GM12874 (cell line): ENCODE measurements at regions not wholly inside any gene's neighbourhood (a gene's known extent, or its start where the extent isn't known, plus 50 kb on each side); places are given as distances from the start of the nearest gene placed in this dataset.

Source experiments
- TF ChIP-seq, protein P1 (sequence below): IDR thresholded peaks from 2 replicates; pipeline ENCODE4 v1.5.1; 2011; ENCODE audit warnings: low read depth, mild to moderate bottlenecking, control low read depth, low read length, moderate library complexity; ENCODE audit not compliant: insufficient read depth

DNA sequence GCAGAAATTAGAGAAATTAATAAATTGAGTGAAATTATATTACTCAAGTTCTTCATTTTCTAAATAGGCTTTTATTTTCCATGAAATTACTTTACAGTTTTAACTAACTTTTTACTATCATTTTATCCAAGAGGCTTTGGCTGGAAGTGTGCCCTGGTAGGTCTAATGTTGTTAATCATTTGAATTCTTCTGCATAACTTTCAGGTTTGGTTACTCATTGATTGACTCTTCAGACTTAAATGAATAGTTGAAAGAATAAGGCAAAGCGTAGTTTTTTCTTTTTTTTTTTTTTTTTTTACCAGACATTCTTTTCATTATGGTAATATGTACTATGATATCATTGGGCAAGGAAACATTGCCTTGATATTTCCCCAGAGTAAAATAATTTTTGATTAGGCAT is 228.4 kb upstream of the MMADHC start:
- TF ChIP-seq, protein P1, sequence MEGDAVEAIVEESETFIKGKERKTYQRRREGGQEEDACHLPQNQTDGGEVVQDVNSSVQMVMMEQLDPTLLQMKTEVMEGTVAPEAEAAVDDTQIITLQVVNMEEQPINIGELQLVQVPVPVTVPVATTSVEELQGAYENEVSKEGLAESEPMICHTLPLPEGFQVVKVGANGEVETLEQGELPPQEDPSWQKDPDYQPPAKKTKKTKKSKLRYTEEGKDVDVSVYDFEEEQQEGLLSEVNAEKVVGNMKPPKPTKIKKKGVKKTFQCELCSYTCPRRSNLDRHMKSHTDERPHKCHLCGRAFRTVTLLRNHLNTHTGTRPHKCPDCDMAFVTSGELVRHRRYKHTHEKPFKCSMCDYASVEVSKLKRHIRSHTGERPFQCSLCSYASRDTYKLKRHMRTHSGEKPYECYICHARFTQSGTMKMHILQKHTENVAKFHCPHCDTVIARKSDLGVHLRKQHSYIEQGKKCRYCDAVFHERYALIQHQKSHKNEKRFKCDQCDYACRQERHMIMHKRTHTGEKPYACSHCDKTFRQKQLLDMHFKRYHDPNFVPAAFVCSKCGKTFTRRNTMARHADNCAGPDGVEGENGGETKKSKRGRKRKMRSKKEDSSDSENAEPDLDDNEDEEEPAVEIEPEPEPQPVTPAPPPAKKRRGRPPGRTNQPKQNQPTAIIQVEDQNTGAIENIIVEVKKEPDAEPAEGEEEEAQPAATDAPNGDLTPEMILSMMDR: no peak

DNA sequence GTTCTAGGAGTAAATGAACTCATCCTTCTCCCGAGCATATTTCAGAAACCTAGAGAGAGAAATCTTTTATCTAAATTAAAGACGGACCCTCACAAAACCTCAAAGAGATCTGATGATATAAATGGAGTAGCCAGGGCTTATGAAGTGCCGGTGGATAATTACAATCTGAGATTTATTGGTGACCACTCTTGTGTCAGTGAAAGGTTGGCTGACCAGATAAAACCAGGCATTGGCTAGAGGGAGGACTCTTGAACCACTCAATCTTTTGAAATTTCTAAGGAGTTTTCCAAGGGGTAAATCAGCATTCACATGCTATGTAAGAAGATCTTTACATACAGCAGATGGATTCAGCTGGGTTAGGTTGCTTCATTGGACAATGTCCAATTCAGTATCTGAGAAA is 227.3 kb upstream of the MMADHC start:
- TF ChIP-seq, protein P1: no peak

DNA sequence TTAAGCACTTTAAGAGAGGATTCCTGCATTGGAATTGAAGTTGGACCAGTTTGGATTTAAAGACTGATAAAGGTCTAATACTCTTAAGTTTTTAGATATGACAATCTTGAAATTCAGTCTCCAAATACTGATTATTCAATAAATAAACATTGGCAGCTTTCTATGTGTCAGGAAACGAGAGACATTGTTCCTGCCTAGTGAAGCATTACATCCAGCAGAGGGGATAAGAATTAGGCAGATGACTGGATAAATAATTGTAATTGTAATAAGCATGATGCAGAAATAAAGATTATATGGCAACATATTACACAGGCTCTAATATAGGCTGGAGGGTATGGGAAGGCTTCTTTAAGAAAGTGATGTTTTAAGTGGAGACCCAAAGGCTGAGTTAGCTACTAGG is 226.5 kb upstream of the MMADHC start:
- TF ChIP-seq, protein P1: no peak

DNA sequence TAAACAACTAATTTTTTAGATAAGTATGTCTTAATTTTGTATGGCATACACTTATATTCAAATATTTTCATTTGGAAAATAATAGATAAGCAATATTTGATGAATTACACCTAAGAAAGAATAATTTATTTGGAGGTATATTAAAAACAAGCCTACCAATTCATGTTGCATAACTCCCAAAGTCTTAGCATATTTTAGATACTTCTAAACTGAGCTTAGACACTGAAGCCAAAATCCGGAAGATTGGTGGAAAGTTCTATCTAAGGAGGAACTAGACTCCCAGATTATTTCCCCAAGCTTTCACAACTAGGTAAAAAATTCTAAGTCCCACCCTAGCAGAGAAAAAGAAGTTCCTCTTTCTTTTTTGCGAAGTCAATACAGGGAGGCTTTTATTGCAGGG is 221.0 kb upstream of the MMADHC start:
- TF ChIP-seq, protein P1: no peak

DNA sequence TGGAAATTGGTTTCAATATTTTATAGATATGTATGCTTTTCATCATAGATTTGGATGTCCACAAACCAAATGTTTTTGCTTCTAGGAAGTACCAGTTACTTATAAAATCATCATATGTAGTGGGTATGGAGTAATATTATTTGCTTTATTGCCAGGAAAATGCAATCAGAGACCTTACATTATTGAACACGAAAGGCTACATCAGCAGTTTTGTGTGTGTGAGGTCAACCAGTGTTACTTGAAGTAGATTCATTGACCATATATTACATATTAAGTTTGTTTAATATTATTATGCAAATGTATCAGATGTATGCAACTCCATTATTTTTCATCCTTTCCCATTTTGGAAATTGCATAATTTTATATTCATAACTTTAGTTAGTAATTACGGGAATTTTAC is 219.1 kb upstream of the MMADHC start:
- TF ChIP-seq, protein P1: no peak

DNA sequence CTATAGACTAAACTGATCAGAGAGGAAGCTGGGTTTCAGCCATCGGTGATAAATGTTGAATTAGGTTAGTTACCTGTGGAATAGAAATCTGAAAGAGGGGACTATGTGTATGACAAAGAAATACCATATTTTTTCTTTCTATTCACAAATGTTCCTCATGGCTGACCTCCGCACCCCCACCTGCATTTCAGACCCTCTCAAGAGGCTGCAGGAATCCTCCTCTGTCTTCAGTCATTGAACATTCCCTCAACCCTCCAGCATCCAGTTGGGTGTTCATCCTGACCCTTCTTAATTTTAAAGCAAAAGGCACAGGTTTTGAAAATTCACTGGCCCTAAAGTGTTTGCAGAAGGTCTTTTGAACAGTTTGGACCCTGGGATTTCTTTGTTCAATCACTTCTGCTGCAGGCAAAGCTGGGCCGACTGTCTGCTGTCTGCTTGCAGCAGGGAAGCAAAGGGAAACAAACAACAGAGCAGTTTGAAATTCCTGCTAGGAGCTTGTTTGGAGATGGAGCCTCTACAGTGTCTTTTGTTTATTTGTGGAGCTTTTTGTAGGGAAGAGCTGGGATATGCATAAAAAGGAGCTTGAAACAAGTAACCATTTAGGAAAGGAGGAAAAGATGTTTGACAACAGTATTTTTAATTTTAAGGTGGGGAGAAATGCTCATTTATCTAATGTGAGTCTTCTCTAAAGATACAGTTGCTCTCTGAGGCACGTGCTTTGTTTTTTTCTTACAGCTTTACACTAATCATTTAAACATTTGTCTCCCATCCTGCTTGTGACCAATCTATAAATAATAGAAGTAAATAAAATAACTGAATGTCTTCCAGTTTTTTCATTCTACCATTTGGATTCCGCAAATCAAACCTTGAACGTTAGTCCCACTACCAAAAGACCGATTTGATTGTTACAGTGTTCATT is 213.3 kb upstream of the MMADHC start:
- TF ChIP-seq, protein P1: no peak

DNA sequence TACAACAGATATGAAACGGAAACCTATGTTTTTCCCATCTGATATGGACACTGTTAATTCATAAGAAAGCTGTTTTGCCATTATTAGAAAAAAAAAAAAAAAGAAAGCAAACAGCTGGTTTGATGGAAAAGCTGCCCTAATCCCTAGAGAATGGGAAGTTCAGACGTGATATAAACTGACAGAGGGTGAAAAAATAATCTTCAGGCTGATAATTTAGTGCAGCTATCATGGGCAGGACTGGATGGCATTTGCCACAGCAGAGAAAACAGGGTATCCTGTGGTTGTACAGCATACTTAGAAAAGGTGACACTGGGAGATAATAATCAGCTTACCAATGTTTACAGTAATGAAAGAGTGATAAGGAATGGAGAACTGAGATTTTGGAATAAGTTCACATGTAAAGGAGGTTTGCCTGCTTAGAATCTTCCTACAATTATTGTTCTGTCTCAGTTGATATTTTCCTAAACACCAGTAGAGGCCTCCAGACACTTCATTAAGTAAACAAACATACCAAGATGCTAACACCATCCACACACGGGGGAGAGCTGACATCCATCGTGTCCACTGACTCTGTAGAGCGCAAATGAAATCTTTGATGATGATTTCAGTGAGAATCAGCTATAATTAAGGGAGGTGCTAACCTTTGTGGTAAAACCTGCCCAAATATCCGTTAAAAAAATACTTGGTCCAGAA is 211.6 kb upstream of the MMADHC start:
- TF ChIP-seq, protein P1: no peak
